CD4-positive, alpha-beta T cell treated with Interleukin-17A for 1 hour (primary cell): ENCODE measurements at regions not wholly inside any gene's neighbourhood (a gene's known extent, or its start where the extent isn't known, plus 50 kb on each side); places are given as distances from the start of the nearest gene placed in this dataset.
A peak's percentile ranks its signal among the peaks of the same experiment; 100 is the strongest.

Source experiments
- DNase-seq: peaks from one replicate; pipeline ENCODE4 v3.0.0-alpha.2; 2020

GRCh38 chr17:55580596-55581133, 69.4 kb upstream of the SMIM36 start:
- no peak for DNase-seq

- DNase-seq = peak; percentile 55
Measured at GRCh38 chr17:55577687-55578086, 66.4 kb upstream of the SMIM36 start.

- DNase-seq = peak; percentile 48
Measured at GRCh38 chr17:55576996-55577586, 65.8 kb upstream of the SMIM36 start.

GRCh38 chr17:55576237-55576995, 65.2 kb upstream of the SMIM36 start:
- DNase-seq = no peak

- DNase-seq = no peak
Measured at GRCh38 chr17:55575058-55575636, 63.9 kb upstream of the SMIM36 start.

- DNase-seq = no peak
Measured at GRCh38 chr17:55572599-55572998, 61.3 kb upstream of the SMIM36 start.

GRCh38 chr17:55572139-55572538, 60.9 kb upstream of the SMIM36 start:
- no peak for DNase-seq

- no peak for DNase-seq
Measured at GRCh38 chr17:55571095-55571494, 59.8 kb upstream of the SMIM36 start.

- DNase-seq = no peak
Measured at GRCh38 chr17:55570391-55570790, 59.1 kb upstream of the SMIM36 start.

GRCh38 chr17:55567240-55568214, 56.3 kb upstream of the SMIM36 start:
- DNase-seq = no peak

- no peak for DNase-seq
Measured at GRCh38 chr17:55564081-55564480, 52.8 kb upstream of the SMIM36 start.

- DNase-seq = no peak
Measured at GRCh38 chr17:55563363-55563762, 52.1 kb upstream of the SMIM36 start.

GRCh38 chr17:55561973-55562495, 50.8 kb upstream of the SMIM36 start:
- DNase-seq = no peak

- DNase-seq = no peak
Measured at GRCh38 chr17:55561316-55561972, 50.2 kb upstream of the SMIM36 start.
